Kidney (tissue), 13 donors: ENCODE measurements at regions not wholly inside any gene's neighbourhood (a gene's known extent, or its start where the extent isn't known, plus 50 kb on each side); places are given as distances from the start of the nearest gene placed in this dataset.

ENCODE experiments used
- DNase-seq, 5 donors: peaks; one replicate each; pipeline ENCODE4 v3.0.0-alpha.2; 2013 to 2020
- FAIRE-seq: peaks from 2 replicates; lab custom pipeline; 2012; peaks lifted over from hg19 to GRCh38; lab: Jason Lieb, UNC
- H3K27ac ChIP-seq, 2 donors: one replicate each; pipeline ENCODE4 v1.7.0; 2013; ENCODE audit warnings: low read depth in 2 of 2, low read length in 2 of 2, inconsistent platforms in 1 of 2
- H3K27me3 ChIP-seq: one replicate; pipeline ENCODE4 v1.7.1; 2013; ENCODE audit warnings: low read length, inconsistent platforms; ENCODE audit not compliant: control insufficient read depth, insufficient read depth
- H3K36me3 ChIP-seq, 3 donors: one replicate each; pipeline versions ENCODE4 v1.7.0 to v1.7.1; 2013; ENCODE audit warnings: low read length in 3 of 3, control low read depth in 1 of 3, inconsistent platforms in 1 of 3; ENCODE audit not compliant: insufficient read depth in 3 of 3, control insufficient read depth in 2 of 3
- H3K4me1 ChIP-seq, 3 donors: one replicate each; pipeline versions ENCODE4 v1.7.0 to v1.7.1; 2013; ENCODE audit warnings: low read length in 3 of 3, inconsistent platforms in 1 of 3, low read depth in 1 of 3; ENCODE audit not compliant: control insufficient read depth in 2 of 3, insufficient read depth in 2 of 3
- H3K4me3 ChIP-seq, 3 donors: one replicate each; pipeline versions ENCODE4 v1.7.0 to v1.8.1; 2013; ENCODE audit warnings: low read length in 3 of 3, control low read depth in 1 of 3, inconsistent platforms in 1 of 3
- H3K9ac ChIP-seq, 3 donors: one replicate each; pipeline versions ENCODE4 v1.7.0 to v1.7.1; 2013; ENCODE audit warnings: low read length in 3 of 3, control low read depth in 1 of 3, inconsistent platforms in 1 of 3
- H3K9me3 ChIP-seq, 3 donors: one replicate each; pipeline versions ENCODE4 v1.7.0 to v1.7.1; 2013; ENCODE audit warnings: low read length in 3 of 3, control low read depth in 1 of 3, inconsistent platforms in 1 of 3; ENCODE audit not compliant: control insufficient read depth in 2 of 3, insufficient read depth in 1 of 3
- CTCF ChIP-seq: IDR thresholded peaks from 3 replicates; pipeline ENCODE4 v1.5.1; 2012; ENCODE audit warnings: mild to moderate bottlenecking, moderate library complexity, borderline replicate concordance; ENCODE audit not compliant: insufficient read depth; ENCODE audit errors: extremely low read depth
- intact Hi-C: fragments of 100-400 bp; cut with DNase I; formaldehyde crosslinking; loops from one replicate; pipeline ENCODE4 v1.11.1; 2022
- donor health status: control.
- donor health status: control.
- donor health status: control.
- donor health status: control.
- donor health status: control.
- donor health status: DM: yes; HTN: yes; CAD: no.
- donor health status: Normal renal cell carcinoma (clear cell type).

- Histone ChIP-seq H3K9me3 (no peaks in the 10 kb centered on the region), H3K4me3 (no peak overlapping the region), H3K36me3 (no peaks in the 10 kb centered on the region), H3K27me3 (peaks cover 11% of the 10 kb centered on the region), H3K4me1 (no peaks in the 10 kb centered on the region), H3K9ac (no peak overlapping the region), H3K27ac (no peak overlapping the region)
- DNase-seq (no peak), FAIRE-seq (no peak)
- intact Hi-C loops, result no loop called here
- no peak for TF ChIP-seq CTCF
Observed at GRCh38 chr10:129330211-129330610, 136.8 kb upstream of the MGMT start.

DNA sequence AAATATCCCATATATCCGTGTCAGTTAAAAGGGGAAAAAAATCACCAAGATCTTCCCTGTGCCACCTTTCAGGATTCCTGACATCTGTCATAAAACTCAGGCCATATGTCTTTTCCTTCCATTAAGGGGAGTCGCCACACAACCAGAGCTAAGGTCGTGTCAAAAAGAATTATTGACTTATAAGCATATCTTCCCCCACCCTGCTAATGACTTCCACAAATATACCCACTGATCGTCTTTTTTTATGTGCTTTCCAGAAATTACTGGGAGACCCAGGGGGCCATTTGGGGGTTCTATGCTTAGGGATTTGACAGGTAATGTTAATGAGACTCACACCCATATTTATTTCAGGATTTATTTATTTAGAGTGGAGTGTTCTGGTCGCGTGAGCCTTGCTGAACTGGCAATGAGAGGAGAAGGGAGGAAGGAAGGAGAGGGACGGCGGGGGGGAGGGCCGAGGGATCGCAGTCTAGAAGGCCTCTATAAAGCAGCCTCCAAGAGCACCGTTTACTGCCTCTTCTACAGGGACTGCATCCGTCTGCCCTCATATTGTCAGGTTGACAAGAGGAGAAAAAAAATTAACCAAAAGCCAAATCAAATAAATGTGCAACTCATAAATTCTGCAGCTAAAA lies 135.7 kb upstream of the MGMT start:
- intact Hi-C loops, result no loop called here
- peaks cover 14% of the 10 kb centered on the region for H3K27me3 ChIP-seq
- H3K4me1 ChIP-seq, result no peaks in the 10 kb centered on the region
- no peak overlapping the region for H3K9ac ChIP-seq
- no peaks in the 10 kb centered on the region for H3K9me3 ChIP-seq
- FAIRE-seq (no peak), DNase-seq (no peak)
- no peak overlapping the region for H3K4me3 ChIP-seq
- no peak for TF ChIP-seq CTCF
- no peaks in the 10 kb centered on the region for H3K36me3 ChIP-seq
- H3K27ac ChIP-seq, result no peak overlapping the region

DNA sequence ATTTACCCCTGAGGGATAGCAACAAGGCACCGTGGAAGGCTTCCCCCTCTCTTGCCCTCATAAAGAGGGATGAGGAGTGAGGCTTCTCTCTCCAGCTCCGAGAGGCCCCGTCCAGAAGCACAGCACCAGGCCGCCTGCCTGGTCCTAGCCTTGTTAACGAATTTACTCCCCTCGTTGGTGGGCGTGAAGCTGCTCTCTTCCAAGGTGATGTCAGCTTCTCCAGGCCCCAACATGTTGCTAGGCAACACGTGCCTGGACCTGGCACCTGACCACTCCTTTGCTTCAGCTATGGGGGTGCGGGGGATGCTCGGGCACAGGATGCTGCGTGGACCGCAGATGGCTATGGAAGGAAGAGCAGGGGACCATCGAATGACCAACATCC lies 135.2 kb upstream of the MGMT start:
- no peak for FAIRE-seq
- no peak for TF ChIP-seq CTCF

GRCh38 chr10:129332476-129332875 lies 134.6 kb upstream of the MGMT start:
- H3K27me3 ChIP-seq, result peaks cover 14% of the 10 kb centered on the region

More for the DNA sequence above, 135.2 kb upstream of the MGMT start:
- H3K9ac ChIP-seq, result no peak overlapping the region
- no peaks in the 10 kb centered on the region for H3K36me3 ChIP-seq
- no peaks in the 10 kb centered on the region for H3K9me3 ChIP-seq
- H3K4me1 ChIP-seq, result no peaks in the 10 kb centered on the region
- H3K4me3 ChIP-seq, result no peak overlapping the region
- peaks cover 14% of the 10 kb centered on the region for H3K27me3 ChIP-seq
- no peak for DNase-seq
- H3K27ac ChIP-seq, result no peak overlapping the region
- intact Hi-C loops, result no loop called here

More at GRCh38 chr10:129332476-129332875, 134.6 kb upstream of the MGMT start:
- Histone ChIP-seq H3K4me3 (no peak overlapping the region), H3K27ac (no peak overlapping the region), H3K9ac (no peak overlapping the region), H3K36me3 (no peaks in the 10 kb centered on the region), H3K9me3 (no peaks in the 10 kb centered on the region), H3K4me1 (no peaks in the 10 kb centered on the region)
- peak; percentile 25 for TF ChIP-seq CTCF
- FAIRE-seq (no peak), DNase-seq (peak in 1 of 5 donors; percentile 64)
- intact Hi-C loops, result no loop called here
